ENCODE measurements at regions not wholly inside any gene's neighbourhood (a gene's known extent, or its start where the extent isn't known, plus 50 kb on each side); places are given as distances from the start of the nearest gene placed in this dataset.

DNA sequence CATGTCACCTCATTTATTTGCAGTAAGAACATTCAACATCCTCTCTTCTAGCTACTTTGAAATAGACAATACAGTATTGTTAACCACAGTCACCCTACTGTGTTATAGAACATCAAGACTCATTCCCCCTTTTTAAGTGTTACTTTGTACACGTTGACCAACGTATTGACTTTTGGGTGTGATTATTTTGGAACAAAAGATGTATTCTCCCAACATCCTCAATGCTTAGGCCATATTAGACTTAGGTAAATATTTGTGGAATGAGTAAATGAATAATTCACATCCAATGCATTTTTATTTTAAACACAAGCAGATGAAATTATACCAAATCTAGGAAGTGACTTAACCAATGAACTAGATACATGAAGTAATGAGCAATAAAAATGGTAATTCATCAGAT is 296.6 kb downstream of the CHRM3 start:
- CTCF ChIA-PET: interaction anchor here (0.9 kb wide), 1 partner anchor 16 kb away, joined by 3 read pairs; no protein-coding TSS in a partner anchor
- Histone ChIP-seq H3K27ac (ENCODE audit: low read depth in 1 of 2, low read length in 2 of 2) (no peak overlapping the region), H3K4me3 (ENCODE audit: low read length) (no peak overlapping the region), H3K9me3 (ENCODE audit: control insufficient read depth in 1 of 2, insufficient read depth in 1 of 2, low read length in 2 of 2) (no peaks in the 10 kb centered on the region), H3K36me3 (ENCODE audit: insufficient read depth, low read length) (no peaks in the 10 kb centered on the region), H3K27me3 (ENCODE audit: control insufficient read depth in 1 of 2, insufficient read depth in 2 of 2, low read length in 2 of 2) (no peaks in the 10 kb centered on the region), H3K4me1 (ENCODE audit: insufficient read depth, low read length) (no peaks in the 10 kb centered on the region)
- ATAC-seq (ENCODE audit: poor library complexity): no peak
- no peak for TF ChIP-seq CTCF (IDR thresholded peaks at IDR 0.05)
- Mint-ChIP-seq H3K4me1 (ENCODE audit: low read depth) (no peaks in the 10 kb centered on the region), H3K27me3 (no peaks in the 10 kb centered on the region), H3K9me3 (no peaks in the 10 kb centered on the region), H3K36me3 (ENCODE audit: low read depth) (no peaks in the 10 kb centered on the region), H3K27ac (no peak overlapping the region), H3K4me3 (no peak overlapping the region)
- POLR2A ChIA-PET: no interaction called here
- intact Hi-C loops (cut with DNase I, micrococcal nuclease): no loop called here
- DNase-seq: no peak

GRCh38 chr1:239686386-239686785 is 300.0 kb downstream of the CHRM3 start:
- POLR2A ChIA-PET: no interaction called here
- H3K27me3 Mint-ChIP-seq: no peaks in the 10 kb centered on the region
- no peak overlapping the region for H3K4me3 ChIP-seq (ENCODE audit: low read length)
- intact Hi-C loops (cut with DNase I, micrococcal nuclease): no loop called here
- H3K36me3 ChIP-seq (ENCODE audit: insufficient read depth, low read length): no peaks in the 10 kb centered on the region
- H3K9me3 ChIP-seq (ENCODE audit: control insufficient read depth in 1 of 2, insufficient read depth in 1 of 2, low read length in 2 of 2): no peaks in the 10 kb centered on the region
- ATAC-seq (ENCODE audit: poor library complexity) (no peak), DNase-seq (no peak)
- H3K36me3 Mint-ChIP-seq (ENCODE audit: low read depth): no peaks in the 10 kb centered on the region
- H3K4me3 Mint-ChIP-seq: no peak overlapping the region
- H3K27ac ChIP-seq (ENCODE audit: low read depth in 1 of 2, low read length in 2 of 2): no peak overlapping the region
- H3K4me1 Mint-ChIP-seq (ENCODE audit: low read depth): no peaks in the 10 kb centered on the region
- no peak overlapping the region for H3K27ac Mint-ChIP-seq
- H3K9me3 Mint-ChIP-seq: no peaks in the 10 kb centered on the region
- no peak for TF ChIP-seq CTCF (IDR thresholded peaks at IDR 0.05)
- no peaks in the 10 kb centered on the region for H3K27me3 ChIP-seq (ENCODE audit: control insufficient read depth in 1 of 2, insufficient read depth in 2 of 2, low read length in 2 of 2)
- H3K4me1 ChIP-seq (ENCODE audit: insufficient read depth, low read length): no peaks in the 10 kb centered on the region
- CTCF ChIA-PET: no interaction called here

DNA sequence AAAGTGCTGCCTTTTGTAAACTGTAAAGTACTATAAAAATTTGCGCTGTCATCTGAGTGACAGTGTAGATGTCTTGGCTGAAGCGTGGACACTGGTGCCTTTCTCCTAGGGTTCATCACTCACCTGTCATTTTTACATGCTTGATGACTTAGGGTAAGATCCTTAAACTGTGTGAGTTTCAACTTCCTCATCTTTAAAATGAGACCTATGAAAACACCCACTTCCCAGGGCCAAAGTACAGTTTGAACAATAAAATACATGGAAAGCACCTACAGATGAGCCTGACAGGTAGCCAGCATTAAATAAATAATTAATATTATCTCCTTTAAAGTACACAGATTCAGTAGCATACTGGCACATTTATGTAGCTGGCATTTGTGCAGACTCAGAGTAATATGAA is 309.9 kb downstream of the CHRM3 start:
- no peak for TF ChIP-seq CTCF (IDR thresholded peaks at IDR 0.05)
- Mint-ChIP-seq H3K36me3 (ENCODE audit: low read depth) (no peaks in the 10 kb centered on the region), H3K27me3 (no peaks in the 10 kb centered on the region), H3K27ac (no peak overlapping the region), H3K4me1 (ENCODE audit: low read depth) (peaks cover 9% of the 10 kb centered on the region), H3K4me3 (no peak overlapping the region), H3K9me3 (peaks cover 3% of the 10 kb centered on the region)
- Histone ChIP-seq H3K36me3 (ENCODE audit: insufficient read depth, low read length) (no peaks in the 10 kb centered on the region), H3K4me1 (ENCODE audit: insufficient read depth, low read length) (no peaks in the 10 kb centered on the region), H3K9me3 (ENCODE audit: control insufficient read depth in 1 of 2, insufficient read depth in 1 of 2, low read length in 2 of 2) (no peaks in the 10 kb centered on the region), H3K4me3 (ENCODE audit: low read length) (no peak overlapping the region), H3K27me3 (ENCODE audit: control insufficient read depth in 1 of 2, insufficient read depth in 2 of 2, low read length in 2 of 2) (no peaks in the 10 kb centered on the region), H3K27ac (ENCODE audit: low read depth in 1 of 2, low read length in 2 of 2) (no peak overlapping the region)
- intact Hi-C loops (cut with DNase I, micrococcal nuclease): no loop called here
- ATAC-seq (ENCODE audit: poor library complexity) (no peak), DNase-seq (no peak)
- ChIA-PET POLR2A (interaction anchor here (0.6 kb wide), 1 partner anchor 29 kb away, joined by 3 read pairs; no protein-coding TSS in a partner anchor), CTCF (no interaction called here)

Data from CD4-positive, alpha-beta T cell (primary cell).